H9 (cell line): ENCODE measurements at regions not wholly inside any gene's neighbourhood (a gene's known extent, or its start where the extent isn't known, plus 50 kb on each side); places are given as distances from the start of the nearest gene placed in this dataset.

Experiments used
- DNase-seq: peaks from one replicate; pipeline ENCODE4 v3.0.0-alpha.2; 2017
- H2AFZ ChIP-seq: one replicate; pipeline ENCODE4 v1.6.1; 2013; ENCODE audit warnings: mild to moderate bottlenecking, low read length, control low read depth, moderate library complexity
- H2AK5ac ChIP-seq: 2 replicates; pipeline ENCODE4 v1.6.1; 2013; ENCODE audit warnings: low read length, control low read depth, mixed read lengths; ENCODE audit not compliant: insufficient read length
- H2BK120ac ChIP-seq: one replicate; pipeline ENCODE4 v1.6.1; 2013; ENCODE audit warnings: low read depth, mild to moderate bottlenecking, low read length, control low read depth, inconsistent platforms; ENCODE audit not compliant: poor library complexity, severe bottlenecking
- H2BK12ac ChIP-seq: 2 replicates; pipeline ENCODE4 v1.6.1; 2013; ENCODE audit warnings: low read length, control low read depth, mixed read lengths, low read depth; ENCODE audit not compliant: insufficient read length
- H2BK15ac ChIP-seq: 2 replicates; pipeline ENCODE4 v1.6.1; 2013; ENCODE audit warnings: low read depth, low read length, control low read depth
- H2BK20ac ChIP-seq: one replicate; pipeline ENCODE4 v1.6.1; 2013; ENCODE audit warnings: low read depth, mild to moderate bottlenecking, low read length, control low read depth, inconsistent platforms; ENCODE audit not compliant: poor library complexity, severe bottlenecking
- H2BK5ac ChIP-seq: 2 replicates; pipeline ENCODE4 v1.6.1; 2013; ENCODE audit warnings: low read length, control low read depth, mixed read lengths; ENCODE audit not compliant: insufficient read length
- H3K14ac ChIP-seq: 2 replicates; pipeline ENCODE4 v1.6.1; 2013; ENCODE audit warnings: low read length, control low read depth; ENCODE audit not compliant: insufficient read depth
- H3K18ac ChIP-seq: 2 replicates; pipeline ENCODE4 v1.6.1; 2013; ENCODE audit warnings: low read depth, mild to moderate bottlenecking, mixed read lengths, low read length, control low read depth; ENCODE audit not compliant: insufficient read length
- H3K23ac ChIP-seq: 2 replicates; pipeline ENCODE4 v1.6.1; 2013; ENCODE audit warnings: low read length, control low read depth, mixed read lengths, low read depth; ENCODE audit not compliant: insufficient read length
- H3K23me2 ChIP-seq: 2 replicates; pipeline ENCODE4 v1.6.1; 2013; ENCODE audit warnings: low read depth, mild to moderate bottlenecking, mixed read lengths, low read length, control low read depth; ENCODE audit not compliant: insufficient read length, poor library complexity, severe bottlenecking
- H3K27ac ChIP-seq: 2 replicates; pipeline ENCODE4 v1.5.1; 2013; ENCODE audit warnings: low read length, control low read depth, mixed read lengths, low read depth; ENCODE audit not compliant: insufficient read length
- H3K27me3 ChIP-seq: 2 replicates; pipeline ENCODE4 v1.6.1; 2013; ENCODE audit warnings: low read length, control low read depth, inconsistent platforms; ENCODE audit not compliant: insufficient read depth
- H3K4ac ChIP-seq: 2 replicates; pipeline ENCODE4 v1.6.1; 2013; ENCODE audit warnings: low read depth, mild to moderate bottlenecking, control low read depth, inconsistent platforms, low read length, moderate library complexity
- H3K4me1 ChIP-seq: 2 replicates; pipeline ENCODE4 v1.6.1; 2013; ENCODE audit warnings: low read length, control low read depth, inconsistent platforms; ENCODE audit not compliant: insufficient read depth
- H3K4me2 ChIP-seq: 2 replicates; pipeline ENCODE4 v1.6.1; 2013; ENCODE audit warnings: low read length, control low read depth, mixed read lengths; ENCODE audit not compliant: insufficient read length, insufficient read depth
- H3K56ac ChIP-seq: 2 replicates; pipeline ENCODE4 v1.6.1; 2013; ENCODE audit warnings: low read depth, mild to moderate bottlenecking, mixed read lengths, low read length, control low read depth; ENCODE audit not compliant: insufficient read length
- H3K79me1 ChIP-seq: 2 replicates; pipeline ENCODE4 v1.6.1; 2013; ENCODE audit warnings: low read depth, mild to moderate bottlenecking, moderate library complexity, low read length, control low read depth, inconsistent platforms; ENCODE audit not compliant: insufficient read depth, poor library complexity, severe bottlenecking
- H3K79me2 ChIP-seq: 2 replicates; pipeline ENCODE4 v1.6.1; 2013; ENCODE audit warnings: low read length, control low read depth, inconsistent platforms; ENCODE audit not compliant: insufficient read depth
- H3K9ac ChIP-seq: 2 replicates; pipeline ENCODE4 v1.6.1; 2013; ENCODE audit warnings: low read length, control low read depth, mixed read lengths; ENCODE audit not compliant: insufficient read length; ENCODE audit errors: extremely low read depth
- H3K9me3 ChIP-seq: one replicate; pipeline ENCODE4 v1.6.1; 2013; ENCODE audit warnings: low read depth, low read length, inconsistent platforms; ENCODE audit not compliant: control insufficient read depth
- H3T11ph ChIP-seq: one replicate; pipeline ENCODE4 v1.6.1; 2013; ENCODE audit warnings: mild to moderate bottlenecking, low read length, control low read depth, inconsistent platforms
- H4K20me1 ChIP-seq: one replicate; pipeline ENCODE4 v1.6.1; 2013; ENCODE audit not compliant: control insufficient read depth, insufficient read length, insufficient read depth
- H4K5ac ChIP-seq: 2 replicates; pipeline ENCODE4 v1.6.1; 2013; ENCODE audit warnings: low read depth, mild to moderate bottlenecking, mixed read lengths, low read length, control low read depth; ENCODE audit not compliant: insufficient read length
- H4K8ac ChIP-seq: replicated peaks from 2 replicates; pipeline ENCODE4 v1.6.1; 2013; ENCODE audit warnings: low read length, control low read depth, mixed read lengths, low read depth; ENCODE audit not compliant: insufficient read length
- H4K91ac ChIP-seq: 2 replicates; pipeline ENCODE4 v1.6.1; 2013; ENCODE audit warnings: low read depth, mild to moderate bottlenecking, moderate library complexity, mixed read lengths, low read length, control low read depth; ENCODE audit not compliant: insufficient read length
- H3K27ac Mint-ChIP-seq, 3 experiments: 2 replicates in 2 of 3; 3 replicates in 1 of 3; pipeline ENCODE4 v1.8.0; 2020 to 2021; ENCODE audit warnings: mixed read lengths in 3 of 3, mild to moderate bottlenecking in 1 of 3, moderate library complexity in 1 of 3
- H3K27me3 Mint-ChIP-seq: 2 replicates; pipeline ENCODE4 v1.8.0; 2021; ENCODE audit warnings: low read depth, mild to moderate bottlenecking, moderate library complexity, mixed read lengths
- H3K36me3 Mint-ChIP-seq, 3 experiments: 2 replicates in 2 of 3; 3 replicates in 1 of 3; pipeline ENCODE4 v1.8.0; 2020 to 2021; ENCODE audit warnings: low read depth in 3 of 3, mixed read lengths in 3 of 3; ENCODE audit not compliant: insufficient read depth in 1 of 3
- H3K4me1 Mint-ChIP-seq, 2 experiments: 2 replicates each; pipeline ENCODE4 v1.8.0; 2020; ENCODE audit warnings: mixed read lengths in 2 of 2
- H3K4me3 Mint-ChIP-seq, 2 experiments: 2 replicates in 1 of 2; 3 replicates in 1 of 2; pipeline ENCODE4 v1.8.0; 2020 to 2021; ENCODE audit warnings: mild to moderate bottlenecking in 2 of 2, mixed read lengths in 2 of 2, moderate library complexity in 1 of 2
- H3K9me3 Mint-ChIP-seq, 2 experiments: 2 replicates in 1 of 2; 3 replicates in 1 of 2; pipeline ENCODE4 v1.8.0; 2020; ENCODE audit warnings: mild to moderate bottlenecking in 2 of 2, mixed read lengths in 2 of 2, moderate library complexity in 1 of 2
- CTCF ChIP-seq: fragments of 200-600 bp; sonication (generic); conservative IDR thresholded peaks from 3 replicates; pipeline ENCODE4 v1.8.0; 2021; ENCODE audit warnings: antibody characterized with exemption, mild to moderate bottlenecking
- WGBS: extraction: QIAGEN DNeasy Blood & Tissue Kit; methylation state at CpG from one replicate; pipeline ENCODE4 v1.1.7; 2013; ENCODE audit warnings: missing lambda C conversion rate, low lambda C conversion rate, mixed read lengths; ENCODE audit not compliant: insufficient read length; ENCODE audit errors: extremely low coverage; 5-methylcytosine and 5-hydroxymethylcytosine counted together

GRCh38 chrX:42247241-42247640, 323.9 kb upstream of the CASK start:
- no peak overlapping the region for H2BK20ac ChIP-seq
- H3K18ac ChIP-seq = no peak overlapping the region
- Mint-ChIP-seq H3K27ac (no peak overlapping the region), H3K27me3 (no peaks in the 10 kb centered on the region), H3K4me1 (peaks cover 4 to 17% of the 10 kb centered on the region in 2 experiments; a peak in 3 of 4 replicates), H3K9me3 (peaks cover 20 to 40% of the 10 kb centered on the region in 2 experiments), H3K4me3 (no peak overlapping the region), H3K36me3 (no peaks in the 10 kb centered on the region; a peak in 2 of 7 replicates)
- no peak overlapping the region for H3K9ac ChIP-seq
- no peak overlapping the region for H3K23ac ChIP-seq
- no peaks in the 10 kb centered on the region for H3K79me2 ChIP-seq
- DNase-seq = no peak
- no peak overlapping the region for H2BK5ac ChIP-seq
- WGBS = no CpG with 5 or more reads among the region's 6 CpGs
- no peak overlapping the region for H2BK12ac ChIP-seq
- TF ChIP-seq CTCF = no peak
- no peak overlapping the region for H3K27ac ChIP-seq
- no peak overlapping the region for H3K4me2 ChIP-seq
- H4K20me1 ChIP-seq = no peaks in the 10 kb centered on the region
- no peak overlapping the region for H4K8ac ChIP-seq
- no peak overlapping the region for H2AK5ac ChIP-seq
- H3K56ac ChIP-seq = no peak overlapping the region
- no peaks in the 10 kb centered on the region for H3K27me3 ChIP-seq
- no peak overlapping the region for H3K14ac ChIP-seq
- no peaks in the 10 kb centered on the region for H3K79me1 ChIP-seq
- no peak overlapping the region for H4K5ac ChIP-seq
- H4K91ac ChIP-seq = no peak overlapping the region
- no peak overlapping the region for H2BK15ac ChIP-seq
- H3K9me3 ChIP-seq = no peaks in the 10 kb centered on the region
- H3K23me2 ChIP-seq = no peaks in the 10 kb centered on the region
- no peak overlapping the region for H2AFZ ChIP-seq
- no peak overlapping the region for H2BK120ac ChIP-seq
- H3K4ac ChIP-seq = no peak overlapping the region
- H3T11ph ChIP-seq = no peak overlapping the region
- peaks cover 3% of the 10 kb centered on the region; the same call in 1 of the 2 replicates for H3K4me1 ChIP-seq
